Embryonic facial prominence (tissue), 1 donor: ENCODE measurements at regions not wholly inside any gene's neighbourhood (a gene's known extent, or its start where the extent isn't known, plus 50 kb on each side); places are given as distances from the start of the nearest gene placed in this dataset.
"Not testable (repeated sequence)": the region's sequence is repeated elsewhere in the genome, so short reads cannot be mapped to it uniquely, and the experiment has no call there.

Source experiments
- DNase-seq: peaks from one replicate; pipeline ENCODE4 v3.0.0-alpha.2; 2016; ENCODE audit errors: extremely low spot score

GRCh38 chr2:140178234-140178633 is 1398.0 kb upstream of the NXPH2 start:
- DNase-seq = no peak

- DNase-seq = no peak
Observed at GRCh38 chr2:140177086-140177485, 1396.9 kb upstream of the NXPH2 start.

- no peak for DNase-seq
Observed at GRCh38 chr2:140173790-140174189, 1393.6 kb upstream of the NXPH2 start.

GRCh38 chr2:140164449-140164848 is 1384.3 kb upstream of the NXPH2 start:
- no peak for DNase-seq

GRCh38 chr2:140158259-140158658 is 1378.1 kb upstream of the NXPH2 start:
- no peak for DNase-seq

GRCh38 chr2:140157816-140158215 is 1377.6 kb upstream of the NXPH2 start:
- DNase-seq = no peak

- DNase-seq = no peak
Observed at GRCh38 chr2:140154706-140155105, 1374.5 kb upstream of the NXPH2 start.

- DNase-seq = no peak
Observed at GRCh38 chr2:140154271-140154670, 1374.1 kb upstream of the NXPH2 start.

GRCh38 chr2:140144611-140145010 is 1364.4 kb upstream of the NXPH2 start:
- no peak for DNase-seq

GRCh38 chr2:140138736-140139135 is 1358.5 kb upstream of the NXPH2 start:
- DNase-seq = no peak

- no peak for DNase-seq
Observed at GRCh38 chr2:140136861-140137260, 1356.7 kb upstream of the NXPH2 start.

GRCh38 chr2:140136366-140136765 is 1356.2 kb upstream of the NXPH2 start:
- DNase-seq = no peak

GRCh38 chr2:140128909-140129308 is 1348.7 kb upstream of the NXPH2 start:
- no peak for DNase-seq

GRCh38 chr2:140122001-140122400 is 1341.8 kb upstream of the NXPH2 start:
- DNase-seq = no peak

- DNase-seq = no peak
Observed at GRCh38 chr2:140117386-140117785, 1337.2 kb upstream of the NXPH2 start.

- no peak for DNase-seq
Observed at GRCh38 chr2:140108706-140109475, 1328.7 kb upstream of the NXPH2 start.

- DNase-seq = no peak
Observed at GRCh38 chr2:140091926-140092325, 1311.7 kb upstream of the NXPH2 start.

- no peak for DNase-seq
Observed at GRCh38 chr2:140086964-140087363, 1306.8 kb upstream of the NXPH2 start.

GRCh38 chr2:140085674-140086073 is 1305.5 kb upstream of the NXPH2 start:
- no peak for DNase-seq

- DNase-seq = no peak
Observed at GRCh38 chr2:140079038-140079437, 1298.8 kb upstream of the NXPH2 start.

- DNase-seq = no peak
Observed at GRCh38 chr2:140076164-140076563, 1296.0 kb upstream of the NXPH2 start.

GRCh38 chr2:140073763-140074162 is 1293.6 kb upstream of the NXPH2 start:
- DNase-seq = not testable (repeated sequence)

- DNase-seq = no peak
Observed at GRCh38 chr2:140067661-140068060, 1287.5 kb upstream of the NXPH2 start.

- DNase-seq = no peak
Observed at GRCh38 chr2:140064243-140064642, 1284.1 kb upstream of the NXPH2 start.
